K562 (cell line): ENCODE measurements at regions not wholly inside any gene's neighbourhood (a gene's known extent, or its start where the extent isn't known, plus 50 kb on each side); places are given as distances from the start of the nearest gene placed in this dataset.

Experiments
- ATAC-seq: fragments of 200-7000 bp; cut with Tn5 transposase; 3 replicates; pipeline ENCODE4 v1.9.1; 2020; ENCODE audit warnings: moderate library complexity
- BruUV-seq: library from RNA; stranded (reverse); fragments of 400-500 nt; replicated peaks from 2 replicates; lab custom pipeline; 2021; lab: Mats Ljungman, UMichigan
- CTCF ChIA-PET: fragments of 300-600 bp; formaldehyde crosslinking; extraction: SDS; loops from one replicate; lab custom pipeline; 2021; ENCODE audit warnings: low intra/inter-chr PET ratio; lab: Yijun Ruan, JAX
- POLR2A ChIA-PET: fragments of 300-600, 350-650 bp; sonication (Branson Sonifier 250); formaldehyde crosslinking; extraction: SDS; loops from one replicate; lab custom pipeline; 2021; ENCODE audit warnings: antibody characterized with exemption, inconsistent platforms; lab: Yijun Ruan, JAX
- DNase-seq, 4 experiments: peaks; one replicate each; pipeline versions ENCODE4 v3.0.0 to v3.0.0-alpha.2; 2011 to 2018; ENCODE audit warnings: low spot score in 3 of 4, mixed read lengths in 3 of 4; ENCODE audit errors: extremely low read depth in 1 of 4
- FAIRE-seq: peaks from 2 replicates; lab custom pipeline; 2011; peaks lifted over from hg19 to GRCh38; lab: Jason Lieb, UNC
- H2AFZ ChIP-seq: 2 replicates; pipeline ENCODE4 v1.6.0; 2011; ENCODE audit warnings: low read depth, low read length, control low read depth, inconsistent platforms
- H3K27ac ChIP-seq: fragments of 200-600 bp; 3 replicates; pipeline ENCODE4 v1.8.0; 2011; ENCODE audit warnings: low read depth, mild to moderate bottlenecking, control low read depth, inconsistent platforms, low read length, moderate library complexity, mixed read lengths; ENCODE audit errors: extremely low read depth
- H3K27me3 ChIP-seq, 2 experiments: fragments of 300-600 bp in 1 of 2; 2 replicates in 1 of 2; 3 replicates in 1 of 2; pipeline versions ENCODE4 v1.6.0 to v1.8.0; 2011; ENCODE audit warnings: inconsistent platforms in 2 of 2, low read length in 2 of 2, mild to moderate bottlenecking in 1 of 2, mixed read lengths in 1 of 2, moderate library complexity in 1 of 2; ENCODE audit not compliant: control insufficient read depth in 2 of 2, insufficient read depth in 2 of 2
- H3K36me3 ChIP-seq: fragments of 300-600 bp; 3 replicates; pipeline ENCODE4 v1.8.0; 2011; ENCODE audit warnings: mild to moderate bottlenecking, low read length, inconsistent platforms; ENCODE audit not compliant: control insufficient read depth, insufficient read depth
- H3K4me1 ChIP-seq, 2 experiments: fragments of 200-600 bp in 1 of 2; replicated peaks in 1 of 2; 2 replicates in 1 of 2; 3 replicates in 1 of 2; pipeline versions ENCODE4 v1.5.1 to v1.8.0; 2011; ENCODE audit warnings: inconsistent platforms in 2 of 2, low read length in 2 of 2, mild to moderate bottlenecking in 1 of 2, mixed read lengths in 1 of 2, moderate library complexity in 1 of 2; ENCODE audit not compliant: control insufficient read depth in 2 of 2, insufficient read depth in 2 of 2
- H3K4me2 ChIP-seq: 2 replicates; pipeline ENCODE4 v1.6.1; 2011; ENCODE audit warnings: low read length, control low read depth, inconsistent platforms, mixed read lengths; ENCODE audit not compliant: insufficient read depth
- H3K4me3 ChIP-seq: fragments of 200-600 bp; sonication (generic), shearing (Covaris generic); 2 replicates; pipeline ENCODE4 v1.5.1; 2016; ENCODE audit warnings: control low read depth, inconsistent platforms
- H3K79me2 ChIP-seq: fragments of 200-600 bp; 3 replicates; pipeline ENCODE4 v1.8.0; 2011; ENCODE audit warnings: low read length, inconsistent platforms; ENCODE audit not compliant: control insufficient read depth, insufficient read depth
- H3K9ac ChIP-seq, 2 experiments: 2 replicates each; pipeline versions ENCODE4 v1.6.0 to v1.6.1; 2011; ENCODE audit warnings: low read depth in 2 of 2, low read length in 2 of 2, control low read depth in 1 of 2, inconsistent platforms in 1 of 2, mild to moderate bottlenecking in 1 of 2, mixed read lengths in 1 of 2; ENCODE audit not compliant: insufficient read depth in 1 of 2
- H3K9me1 ChIP-seq: one replicate; pipeline ENCODE4 v1.6.0; 2011; ENCODE audit warnings: inconsistent platforms, mild to moderate bottlenecking, low read length, moderate library complexity; ENCODE audit not compliant: control insufficient read depth, insufficient read depth
- H3K9me3 ChIP-seq: replicated peaks from 2 replicates; pipeline ENCODE4 v1.5.1; 2011; ENCODE audit warnings: low read depth, low read length, inconsistent platforms; ENCODE audit not compliant: control insufficient read depth, insufficient read depth
- H4K20me1 ChIP-seq: replicated peaks from 2 replicates; pipeline ENCODE4 v1.6.1; 2011; ENCODE audit warnings: low read length, inconsistent platforms, mixed read lengths; ENCODE audit not compliant: control insufficient read depth, insufficient read depth
- BCL6 ChIP-seq: fragments of 250-450 bp; sonication (Bioruptor Pico); IDR thresholded peaks from 2 replicates; pipeline ENCODE4 v1.4.0; 2020
- CBX5 ChIP-seq: IDR thresholded peaks from 2 replicates; pipeline ENCODE4 v1.6.1; 2014; ENCODE audit warnings: low read depth, borderline replicate concordance
- CCNT2 ChIP-seq: IDR thresholded peaks from 2 replicates; pipeline ENCODE4 v1.6.1; 2011; ENCODE audit warnings: borderline replicate concordance, low read depth, mild to moderate bottlenecking, moderate library complexity, mixed read lengths, low read length; ENCODE audit not compliant: insufficient read length; ENCODE audit errors: extremely low read depth
- EHMT2 ChIP-seq: fragments of 450-650 bp; IDR thresholded peaks from 2 replicates; pipeline ENCODE4 v1.6.1; 2018; ENCODE audit warnings: antibody characterized with exemption
- ELF4 ChIP-seq: fragments of 450-650 bp; formaldehyde crosslinking; IDR thresholded peaks from 2 replicates; pipeline ENCODE4 v1.4.0; 2022; ENCODE audit warnings: missing genetic modification characterization
- GTF2F1 ChIP-seq: IDR thresholded peaks from 2 replicates; pipeline ENCODE4 v1.6.1; 2011; ENCODE audit warnings: low read depth, low read length, improper control_type of control experiment
- JUN ChIP-seq, 2 experiments: sonication (generic) in 1 of 2; formaldehyde crosslinking in 1 of 2; IDR thresholded peaks; 2 replicates each; pipeline versions ENCODE4 v1.6.1 to v1.8.0; 2012 to 2022; ENCODE audit warnings: borderline replicate concordance in 2 of 2, mild to moderate bottlenecking in 2 of 2, improper control_type of control experiment in 1 of 2, low read depth in 1 of 2, low read length in 1 of 2, missing genetic modification reagents in 1 of 2
- MYBL2 ChIP-seq, 2 experiments: fragments of 450-650 bp in 1 of 2; sonication (generic) in 1 of 2; formaldehyde crosslinking in 1 of 2; IDR thresholded peaks; 2 replicates each; pipeline versions ENCODE4 v1.6.1 to v1.8.1; 2017 to 2022; ENCODE audit warnings: borderline replicate concordance in 1 of 2, inconsistent platforms in 1 of 2, low read depth in 1 of 2, mild to moderate bottlenecking in 1 of 2, missing genetic modification reagents in 1 of 2, moderate library complexity in 1 of 2
- NFE2 ChIP-seq: IDR thresholded peaks from 2 replicates; pipeline ENCODE4 v1.6.1; 2014; ENCODE audit warnings: antibody characterized with exemption, low read depth
- SMAD1 ChIP-seq: fragments of 150-350 bp; IDR thresholded peaks from 2 replicates; pipeline ENCODE4 v1.6.1; 2014; ENCODE audit warnings: low read length, low read depth; ENCODE audit not compliant: partially characterized antibody
- ZNF644 ChIP-seq: fragments of 200-800 bp; sonication (Bioruptor generic); IDR thresholded peaks from 2 replicates; pipeline ENCODE4 v1.6.1; 2016; ENCODE audit warnings: low read depth, missing genetic modification characterization, missing compliant biosample characterization
- WGBS: fragments of 100-300 bp; shearing (Covaris generic); methylation state at CpG from one replicate; pipeline ENCODE4 v1.1.6; 2016; ENCODE audit warnings: low coverage, mixed read lengths; ENCODE audit not compliant: insufficient coverage; ENCODE audit errors: missing lambda C conversion rate; 5-methylcytosine and 5-hydroxymethylcytosine counted together
- in situ Hi-C: fragments of 300-500 bp; cut with MboI; formaldehyde crosslinking; loops from 4 replicates; pipeline ENCODE4 v1.15.0; 2018; ENCODE audit warnings: inconsistent platforms, mixed read lengths
- intact Hi-C: fragments of 100-400 bp; cut with micrococcal nuclease; formaldehyde crosslinking; loops from 2 replicates; pipeline ENCODE4 v1.14.2; 2022
- TF ChIP-seq, protein P1 (sequence below): fragments of 450-650 bp; IDR thresholded peaks from 2 replicates; pipeline ENCODE4 v1.6.1; 2016; ENCODE audit warnings: mild to moderate bottlenecking, moderate library complexity

DNA sequence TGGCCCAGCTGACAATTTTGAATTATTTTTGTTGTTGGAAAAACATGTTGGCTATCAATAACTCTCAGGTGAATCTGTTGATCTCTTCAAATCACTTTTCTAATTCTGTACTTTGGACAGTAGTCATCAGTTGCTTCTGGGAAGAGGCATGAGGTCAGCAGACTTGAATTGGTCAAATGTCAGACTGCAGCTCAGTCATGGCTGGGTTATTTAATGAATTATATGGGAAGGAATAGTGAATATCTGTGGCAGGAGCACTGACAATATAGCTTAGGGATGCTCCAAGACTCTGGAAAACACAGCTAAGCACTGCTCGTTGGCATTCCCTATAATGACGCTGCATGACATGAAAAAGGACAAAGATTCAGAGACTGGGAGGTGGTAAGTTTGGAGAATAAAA is 98.8 kb upstream of the GAP43 start:
- DNase-seq (no peak), ATAC-seq (no peak), FAIRE-seq (no peak)
- ChIA-PET CTCF (no interaction called here), POLR2A (interaction anchor here (1.3 kb wide), 1 partner anchor 10 kb away, joined by 3 read pairs; no protein-coding TSS in a partner anchor)
- no peak overlapping the region for H3K4me3 ChIP-seq
- no peaks in the 10 kb centered on the region for H3K9me1 ChIP-seq
- no peak overlapping the region for H3K27ac ChIP-seq
- H3K9me3 ChIP-seq, result no peaks in the 10 kb centered on the region
- BruUV-seq, result no TSS peak
- 0% methylated on average over 2 of the region's 2 CpGs for WGBS
- H3K36me3 ChIP-seq, result no peaks in the 10 kb centered on the region
- H3K4me1 ChIP-seq, result no peaks in the 10 kb centered on the region
- no peak overlapping the region for H3K4me2 ChIP-seq
- H3K9ac ChIP-seq, result no peak overlapping the region
- intact Hi-C loops (no loop called here), in situ Hi-C loops (no loop called here)
- H3K27me3 ChIP-seq, result no peaks in the 10 kb centered on the region
- no peaks in the 10 kb centered on the region for H4K20me1 ChIP-seq
- H2AFZ ChIP-seq, result no peak overlapping the region
- H3K79me2 ChIP-seq, result no peaks in the 10 kb centered on the region
- no peak for TF ChIP-seq NFE2
- TF ChIP-seq EHMT2, result no peak
- no peak for TF ChIP-seq CBX5
- TF ChIP-seq GTF2F1, result no peak
- TF ChIP-seq CCNT2, result no peak
- no peak for TF ChIP-seq ZNF644
- TF ChIP-seq BCL6 (CRISPR knock-in tag), result no peak
- TF ChIP-seq ELF4 (CRISPR knock-in tag), result no peak
- no peak for TF ChIP-seq JUN (IDR thresholded peaks at IDR 0.05; ENCODE audit: borderline replicate concordance, low read depth, low read length)
- TF ChIP-seq JUN (CRISPR knock-in tag; IDR thresholded peaks at IDR 0.05; ENCODE audit: borderline replicate concordance), result no peak
- TF ChIP-seq, protein P1, sequence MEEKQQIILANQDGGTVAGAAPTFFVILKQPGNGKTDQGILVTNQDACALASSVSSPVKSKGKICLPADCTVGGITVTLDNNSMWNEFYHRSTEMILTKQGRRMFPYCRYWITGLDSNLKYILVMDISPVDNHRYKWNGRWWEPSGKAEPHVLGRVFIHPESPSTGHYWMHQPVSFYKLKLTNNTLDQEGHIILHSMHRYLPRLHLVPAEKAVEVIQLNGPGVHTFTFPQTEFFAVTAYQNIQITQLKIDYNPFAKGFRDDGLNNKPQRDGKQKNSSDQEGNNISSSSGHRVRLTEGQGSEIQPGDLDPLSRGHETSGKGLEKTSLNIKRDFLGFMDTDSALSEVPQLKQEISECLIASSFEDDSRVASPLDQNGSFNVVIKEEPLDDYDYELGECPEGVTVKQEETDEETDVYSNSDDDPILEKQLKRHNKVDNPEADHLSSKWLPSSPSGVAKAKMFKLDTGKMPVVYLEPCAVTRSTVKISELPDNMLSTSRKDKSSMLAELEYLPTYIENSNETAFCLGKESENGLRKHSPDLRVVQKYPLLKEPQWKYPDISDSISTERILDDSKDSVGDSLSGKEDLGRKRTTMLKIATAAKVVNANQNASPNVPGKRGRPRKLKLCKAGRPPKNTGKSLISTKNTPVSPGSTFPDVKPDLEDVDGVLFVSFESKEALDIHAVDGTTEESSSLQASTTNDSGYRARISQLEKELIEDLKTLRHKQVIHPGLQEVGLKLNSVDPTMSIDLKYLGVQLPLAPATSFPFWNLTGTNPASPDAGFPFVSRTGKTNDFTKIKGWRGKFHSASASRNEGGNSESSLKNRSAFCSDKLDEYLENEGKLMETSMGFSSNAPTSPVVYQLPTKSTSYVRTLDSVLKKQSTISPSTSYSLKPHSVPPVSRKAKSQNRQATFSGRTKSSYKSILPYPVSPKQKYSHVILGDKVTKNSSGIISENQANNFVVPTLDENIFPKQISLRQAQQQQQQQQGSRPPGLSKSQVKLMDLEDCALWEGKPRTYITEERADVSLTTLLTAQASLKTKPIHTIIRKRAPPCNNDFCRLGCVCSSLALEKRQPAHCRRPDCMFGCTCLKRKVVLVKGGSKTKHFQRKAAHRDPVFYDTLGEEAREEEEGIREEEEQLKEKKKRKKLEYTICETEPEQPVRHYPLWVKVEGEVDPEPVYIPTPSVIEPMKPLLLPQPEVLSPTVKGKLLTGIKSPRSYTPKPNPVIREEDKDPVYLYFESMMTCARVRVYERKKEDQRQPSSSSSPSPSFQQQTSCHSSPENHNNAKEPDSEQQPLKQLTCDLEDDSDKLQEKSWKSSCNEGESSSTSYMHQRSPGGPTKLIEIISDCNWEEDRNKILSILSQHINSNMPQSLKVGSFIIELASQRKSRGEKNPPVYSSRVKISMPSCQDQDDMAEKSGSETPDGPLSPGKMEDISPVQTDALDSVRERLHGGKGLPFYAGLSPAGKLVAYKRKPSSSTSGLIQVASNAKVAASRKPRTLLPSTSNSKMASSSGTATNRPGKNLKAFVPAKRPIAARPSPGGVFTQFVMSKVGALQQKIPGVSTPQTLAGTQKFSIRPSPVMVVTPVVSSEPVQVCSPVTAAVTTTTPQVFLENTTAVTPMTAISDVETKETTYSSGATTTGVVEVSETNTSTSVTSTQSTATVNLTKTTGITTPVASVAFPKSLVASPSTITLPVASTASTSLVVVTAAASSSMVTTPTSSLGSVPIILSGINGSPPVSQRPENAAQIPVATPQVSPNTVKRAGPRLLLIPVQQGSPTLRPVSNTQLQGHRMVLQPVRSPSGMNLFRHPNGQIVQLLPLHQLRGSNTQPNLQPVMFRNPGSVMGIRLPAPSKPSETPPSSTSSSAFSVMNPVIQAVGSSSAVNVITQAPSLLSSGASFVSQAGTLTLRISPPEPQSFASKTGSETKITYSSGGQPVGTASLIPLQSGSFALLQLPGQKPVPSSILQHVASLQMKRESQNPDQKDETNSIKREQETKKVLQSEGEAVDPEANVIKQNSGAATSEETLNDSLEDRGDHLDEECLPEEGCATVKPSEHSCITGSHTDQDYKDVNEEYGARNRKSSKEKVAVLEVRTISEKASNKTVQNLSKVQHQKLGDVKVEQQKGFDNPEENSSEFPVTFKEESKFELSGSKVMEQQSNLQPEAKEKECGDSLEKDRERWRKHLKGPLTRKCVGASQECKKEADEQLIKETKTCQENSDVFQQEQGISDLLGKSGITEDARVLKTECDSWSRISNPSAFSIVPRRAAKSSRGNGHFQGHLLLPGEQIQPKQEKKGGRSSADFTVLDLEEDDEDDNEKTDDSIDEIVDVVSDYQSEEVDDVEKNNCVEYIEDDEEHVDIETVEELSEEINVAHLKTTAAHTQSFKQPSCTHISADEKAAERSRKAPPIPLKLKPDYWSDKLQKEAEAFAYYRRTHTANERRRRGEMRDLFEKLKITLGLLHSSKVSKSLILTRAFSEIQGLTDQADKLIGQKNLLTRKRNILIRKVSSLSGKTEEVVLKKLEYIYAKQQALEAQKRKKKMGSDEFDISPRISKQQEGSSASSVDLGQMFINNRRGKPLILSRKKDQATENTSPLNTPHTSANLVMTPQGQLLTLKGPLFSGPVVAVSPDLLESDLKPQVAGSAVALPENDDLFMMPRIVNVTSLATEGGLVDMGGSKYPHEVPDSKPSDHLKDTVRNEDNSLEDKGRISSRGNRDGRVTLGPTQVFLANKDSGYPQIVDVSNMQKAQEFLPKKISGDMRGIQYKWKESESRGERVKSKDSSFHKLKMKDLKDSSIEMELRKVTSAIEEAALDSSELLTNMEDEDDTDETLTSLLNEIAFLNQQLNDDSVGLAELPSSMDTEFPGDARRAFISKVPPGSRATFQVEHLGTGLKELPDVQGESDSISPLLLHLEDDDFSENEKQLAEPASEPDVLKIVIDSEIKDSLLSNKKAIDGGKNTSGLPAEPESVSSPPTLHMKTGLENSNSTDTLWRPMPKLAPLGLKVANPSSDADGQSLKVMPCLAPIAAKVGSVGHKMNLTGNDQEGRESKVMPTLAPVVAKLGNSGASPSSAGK, result no peak
- TF ChIP-seq SMAD1, result no peak
- TF ChIP-seq MYBL2 (IDR thresholded peaks at IDR 0.05; ENCODE audit: low read depth), result no peak
- TF ChIP-seq MYBL2 (CRISPR knock-in tag; IDR thresholded peaks at IDR 0.05; ENCODE audit: borderline replicate concordance), result no peak
